Breast epithelium (tissue), 4 donors: ENCODE measurements at regions not wholly inside any gene's neighbourhood (a gene's known extent, or its start where the extent isn't known, plus 50 kb on each side); places are given as distances from the start of the nearest gene placed in this dataset.

ENCODE experiments used
- DNase-seq, 2 donors: peaks; one replicate each; pipeline ENCODE4 v3.0.0-alpha.2; 2019; ENCODE audit warnings: low spot score in 2 of 2
- H3K27ac ChIP-seq, 2 donors: fragments of 200-600 bp; sonication (generic) in 1 of 2; one replicate each; pipeline ENCODE4 v1.5.1; 2016 to 2019; ENCODE audit warnings: mild to moderate bottlenecking in 1 of 2
- H3K27me3 ChIP-seq, 2 donors: fragments of 200-600 bp; sonication (generic) in 1 of 2; one replicate each; pipeline versions ENCODE4 v1.5.1 to v1.6.0; 2017 to 2019; ENCODE audit warnings: control low read depth in 1 of 2, mild to moderate bottlenecking in 1 of 2
- H3K36me3 ChIP-seq: fragments of 200-600 bp; one replicate; pipeline ENCODE4 v1.5.1; 2019
- H3K4me1 ChIP-seq, 2 donors: fragments of 200-600 bp; sonication (generic); one replicate each; pipeline ENCODE4 v1.5.1; 2016 to 2019; ENCODE audit warnings: control low read depth in 1 of 2
- H3K4me3 ChIP-seq, 3 donors: fragments of 200-600 bp; sonication (generic); 1 replicate in 2 of 3; 2 replicates in 1 of 3; pipeline ENCODE4 v1.5.1; 2016 to 2019; ENCODE audit warnings: mild to moderate bottlenecking in 3 of 3, moderate library complexity in 2 of 3
- H3K9me3 ChIP-seq, 2 donors: fragments of 200-600 bp; sonication (generic) in 1 of 2; one replicate each; pipeline ENCODE4 v1.5.1; 2016 to 2019; ENCODE audit warnings: control low read depth in 1 of 2
- CTCF ChIP-seq, 3 donors: fragments of 450-650 bp; IDR thresholded peaks; one replicate each; pipeline ENCODE4 v1.5.1; 2016 to 2017; ENCODE audit warnings: antibody characterized with exemption in 3 of 3, mild to moderate bottlenecking in 3 of 3, moderate library complexity in 3 of 3
- POLR2A ChIP-seq: fragments of 450-650 bp; IDR thresholded peaks from one replicate; pipeline ENCODE4 v1.6.1; 2016; ENCODE audit warnings: antibody characterized with exemption, mild to moderate bottlenecking, moderate library complexity
- POLR2AphosphoS5 ChIP-seq, 3 donors: sonication (generic); formaldehyde crosslinking; IDR thresholded peaks; one replicate each; pipeline ENCODE4 v1.6.1; 2017; ENCODE audit warnings: antibody characterized with exemption in 3 of 3
- intact Hi-C: fragments of 100-400 bp; cut with DNase I; formaldehyde crosslinking; loops from one replicate; pipeline ENCODE4 v1.15.1; 2023; ENCODE audit warnings: low total_unique reads

- Histone ChIP-seq H3K9me3 (no peaks in the 10 kb centered on the region), H3K4me3 (no peak overlapping the region), H3K27ac (no peak overlapping the region), H3K27me3 (no peaks in the 10 kb centered on the region), H3K4me1 (no peaks in the 10 kb centered on the region), H3K36me3 (no peaks in the 10 kb centered on the region)
- intact Hi-C loops, result no loop called here
- DNase-seq, result no peak
- TF ChIP-seq CTCF (IDR thresholded peaks at IDR 0.05) (no peak), POLR2A (no peak), POLR2AphosphoS5 (IDR thresholded peaks at IDR 0.05) (no peak)
These were observed 259.0 kb upstream of the PCDH7 start for GRCh38 chr4:30461218-30461617.

- TF ChIP-seq POLR2A (no peak), POLR2AphosphoS5 (IDR thresholded peaks at IDR 0.05) (no peak), CTCF (IDR thresholded peaks at IDR 0.05) (no peak)
- H3K36me3 ChIP-seq, result no peaks in the 10 kb centered on the region
- no peak for DNase-seq
- intact Hi-C loops, result no loop called here
- no peak overlapping the region for H3K4me3 ChIP-seq
- no peaks in the 10 kb centered on the region for H3K4me1 ChIP-seq
- H3K9me3 ChIP-seq, result no peaks in the 10 kb centered on the region
- no peak overlapping the region for H3K27ac ChIP-seq
- H3K27me3 ChIP-seq, result no peaks in the 10 kb centered on the region
These were observed 257.6 kb upstream of the PCDH7 start for GRCh38 chr4:30462445-30463090.

DNA sequence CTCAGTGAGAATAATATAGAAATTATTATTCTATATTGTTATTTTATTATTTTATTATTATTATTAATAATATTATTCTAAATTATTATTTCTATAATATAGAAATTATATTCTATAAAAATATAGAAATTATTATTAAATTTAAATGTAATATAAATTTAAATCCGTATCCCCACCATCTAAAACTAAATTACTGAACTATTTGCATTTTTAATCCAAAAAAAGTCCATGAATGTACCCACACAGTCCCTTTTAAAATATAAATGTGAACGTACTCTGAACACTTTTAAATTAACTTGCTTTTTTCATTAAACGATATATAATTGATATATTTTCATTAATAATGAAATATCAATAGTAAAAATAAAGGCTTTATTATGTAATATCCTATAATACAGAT is 248.3 kb upstream of the PCDH7 start:
- TF ChIP-seq POLR2AphosphoS5 (IDR thresholded peaks at IDR 0.05) (no peak), POLR2A (no peak), CTCF (IDR thresholded peaks at IDR 0.05) (no peak)
- intact Hi-C loops, result no loop called here
- no peak overlapping the region for H3K4me3 ChIP-seq
- no peaks in the 10 kb centered on the region for H3K9me3 ChIP-seq
- H3K27me3 ChIP-seq, result no peaks in the 10 kb centered on the region
- no peak overlapping the region for H3K27ac ChIP-seq
- H3K4me1 ChIP-seq, result no peaks in the 10 kb centered on the region
- no peak for DNase-seq
- peaks cover 8% of the 10 kb centered on the region for H3K36me3 ChIP-seq

- H3K36me3 ChIP-seq, result peaks cover 8% of the 10 kb centered on the region
- TF ChIP-seq CTCF (IDR thresholded peaks at IDR 0.05), result no peak
These were observed 246.9 kb upstream of the PCDH7 start for GRCh38 chr4:30473225-30473624.

GRCh38 chr4:30495251-30495650 is 224.9 kb upstream of the PCDH7 start:
- no peak for DNase-seq
- no peaks in the 10 kb centered on the region for H3K36me3 ChIP-seq
- H3K27ac ChIP-seq, result no peak overlapping the region
- intact Hi-C loops, result no loop called here
- peaks cover 0 to under 1% of the 10 kb centered on the region in 2 donors for H3K9me3 ChIP-seq
- H3K27me3 ChIP-seq, result no peaks in the 10 kb centered on the region
- no peaks in the 10 kb centered on the region for H3K4me1 ChIP-seq
- no peak for TF ChIP-seq POLR2AphosphoS5 (IDR thresholded peaks at IDR 0.05)
- TF ChIP-seq POLR2A, result no peak
- TF ChIP-seq CTCF (IDR thresholded peaks at IDR 0.05), result no peak
- H3K4me3 ChIP-seq, result no peak overlapping the region

More at GRCh38 chr4:30473225-30473624, 246.9 kb upstream of the PCDH7 start:
- Histone ChIP-seq H3K27ac (no peak overlapping the region), H3K4me3 (no peak overlapping the region), H3K4me1 (no peaks in the 10 kb centered on the region), H3K9me3 (no peaks in the 10 kb centered on the region), H3K27me3 (no peaks in the 10 kb centered on the region)
- intact Hi-C loops, result no loop called here
- no peak for DNase-seq
